ENCODE measurements at regions not wholly inside any gene's neighbourhood (a gene's known extent, or its start where the extent isn't known, plus 50 kb on each side); places are given as distances from the start of the nearest gene placed in this dataset.
"Not testable (repeated sequence)": the region's sequence is repeated elsewhere in the genome, so short reads cannot be mapped to it uniquely, and the experiment has no call there.

DNA sequence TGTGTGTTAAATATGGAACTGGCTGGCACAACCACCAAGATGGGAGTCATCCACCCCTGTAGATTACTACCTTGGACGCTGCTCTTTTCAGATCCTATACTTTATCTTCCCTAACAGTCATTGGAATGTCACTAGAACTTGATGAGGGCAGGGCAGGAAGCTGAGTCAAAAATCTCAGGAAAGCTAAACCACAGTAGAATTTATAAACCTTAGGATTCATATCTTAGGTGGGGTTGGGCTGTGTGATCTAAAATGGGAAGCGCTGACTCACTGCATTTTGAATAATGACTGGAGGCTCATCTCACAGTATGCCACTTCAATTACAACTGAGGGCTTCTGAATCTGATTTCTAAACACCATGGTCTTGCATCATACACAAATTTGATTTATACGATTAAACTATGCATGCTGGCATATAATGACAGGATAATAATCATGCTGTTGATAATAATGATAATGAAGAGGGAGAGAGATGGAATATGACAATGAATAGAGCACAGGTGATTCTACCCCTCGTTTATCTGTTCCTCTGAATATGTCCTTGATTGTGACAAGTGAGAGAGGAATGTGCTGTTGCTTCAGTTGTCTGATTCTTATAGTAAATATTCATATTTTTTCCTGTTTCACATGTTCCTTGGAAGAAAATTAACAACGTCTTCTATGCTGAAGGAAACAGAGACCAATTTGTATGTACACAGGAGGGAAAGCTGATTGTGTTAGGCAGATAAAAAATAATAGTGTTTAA lies 270.3 kb upstream of the HS3ST1 start:
- no peak for DNase-seq (ENCODE audit: low read depth)

DNA sequence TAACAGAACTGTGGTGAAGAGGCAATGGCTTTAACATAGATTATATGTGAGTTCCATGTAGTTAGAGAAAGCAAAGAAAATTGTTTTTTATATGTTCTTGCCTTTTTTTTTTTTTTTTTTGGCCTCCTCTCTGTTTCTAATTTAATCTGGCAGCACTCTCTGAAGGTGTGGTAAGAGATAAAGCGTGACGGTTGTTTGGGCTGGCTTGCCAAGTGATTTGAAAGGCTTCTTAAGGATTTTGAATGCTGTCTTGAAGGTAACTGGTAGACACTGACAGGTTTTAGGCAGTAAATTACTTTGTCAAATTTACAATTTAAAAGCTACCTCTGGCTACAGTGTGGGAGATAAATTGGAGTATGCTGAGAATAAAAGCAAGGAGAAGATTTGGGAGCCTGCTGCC lies 269.3 kb upstream of the HS3ST1 start:
- DNase-seq (ENCODE audit: low read depth) = no peak

DNA sequence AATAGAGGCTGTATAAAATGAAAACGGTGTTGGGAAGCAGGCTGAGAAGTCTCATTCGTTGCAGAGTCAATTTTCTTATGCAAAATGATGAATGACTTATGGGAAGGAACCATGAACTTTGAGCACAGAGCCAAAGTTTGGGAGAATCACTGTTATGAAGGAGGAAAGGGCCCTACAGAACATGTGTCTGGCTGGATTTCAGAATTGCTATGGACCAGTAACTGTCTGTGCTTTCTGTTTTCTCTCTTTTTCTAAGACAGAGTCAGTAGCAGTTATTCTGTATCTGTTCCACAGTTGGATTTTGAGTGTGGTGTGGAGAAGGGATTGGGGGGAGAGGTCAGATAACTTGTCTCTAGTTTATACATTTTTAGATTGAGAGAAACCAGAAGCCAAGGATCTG lies 265.0 kb upstream of the HS3ST1 start:
- no peak for DNase-seq (ENCODE audit: low read depth)

DNA sequence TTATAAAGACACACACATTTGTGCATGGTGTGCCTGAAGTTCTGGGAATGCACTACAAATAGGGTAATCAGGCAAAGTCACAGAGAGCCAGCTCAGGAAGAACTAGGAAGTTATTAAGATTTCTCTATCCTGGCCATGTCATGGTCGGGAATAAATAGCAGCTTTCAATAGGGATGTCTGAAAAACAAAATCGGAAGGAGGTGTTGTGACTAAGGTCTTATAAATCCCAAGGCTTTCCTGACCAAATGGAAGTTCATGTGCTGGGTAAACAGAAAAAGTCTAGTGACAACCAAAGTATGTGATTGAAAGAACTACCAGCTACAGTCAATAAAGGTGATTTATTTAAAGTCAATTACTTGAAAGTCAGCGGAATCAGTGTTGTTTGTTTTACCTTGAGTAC lies 262.5 kb upstream of the HS3ST1 start:
- DNase-seq (ENCODE audit: low read depth) = no peak

DNA sequence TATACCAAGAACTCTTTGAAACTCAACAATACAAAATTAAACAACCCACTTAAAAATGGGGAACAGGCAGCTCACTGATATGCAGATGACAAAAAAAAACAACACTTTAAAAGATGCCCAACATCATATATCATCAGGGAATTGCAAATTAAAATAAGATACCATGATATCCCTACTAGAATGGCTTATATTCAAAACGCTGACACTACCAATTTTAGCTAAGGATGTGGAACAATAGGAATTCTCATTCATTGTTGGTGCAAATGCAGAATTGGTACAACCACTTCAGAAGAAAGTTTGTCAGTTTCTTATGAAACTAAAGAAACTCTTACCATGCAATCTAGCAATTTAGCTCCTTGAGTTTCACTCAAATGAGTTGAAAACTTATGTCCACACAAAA lies 259.0 kb upstream of the HS3ST1 start:
- no peak for DNase-seq (ENCODE audit: low read depth)

DNA sequence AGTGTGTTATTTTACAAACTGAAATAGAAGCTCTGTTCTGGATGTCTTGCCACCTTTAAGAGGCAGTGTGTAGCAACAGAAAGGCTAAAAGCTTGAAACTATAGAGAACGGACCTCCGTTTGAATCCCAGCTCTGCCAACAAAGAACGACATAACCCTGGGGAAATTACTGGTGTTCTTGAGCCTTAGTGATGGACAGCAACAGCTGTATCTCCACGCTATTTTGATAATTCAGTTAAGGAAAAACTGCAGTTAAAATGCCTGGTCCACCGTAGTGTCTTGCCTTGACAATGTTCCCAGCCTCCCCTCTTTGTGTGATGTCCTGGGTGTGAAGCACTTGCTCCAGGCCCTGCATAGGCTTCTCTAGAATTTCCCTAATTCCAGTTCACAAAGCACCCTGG lies 256.8 kb upstream of the HS3ST1 start:
- DNase-seq (ENCODE audit: low read depth) = no peak

DNA sequence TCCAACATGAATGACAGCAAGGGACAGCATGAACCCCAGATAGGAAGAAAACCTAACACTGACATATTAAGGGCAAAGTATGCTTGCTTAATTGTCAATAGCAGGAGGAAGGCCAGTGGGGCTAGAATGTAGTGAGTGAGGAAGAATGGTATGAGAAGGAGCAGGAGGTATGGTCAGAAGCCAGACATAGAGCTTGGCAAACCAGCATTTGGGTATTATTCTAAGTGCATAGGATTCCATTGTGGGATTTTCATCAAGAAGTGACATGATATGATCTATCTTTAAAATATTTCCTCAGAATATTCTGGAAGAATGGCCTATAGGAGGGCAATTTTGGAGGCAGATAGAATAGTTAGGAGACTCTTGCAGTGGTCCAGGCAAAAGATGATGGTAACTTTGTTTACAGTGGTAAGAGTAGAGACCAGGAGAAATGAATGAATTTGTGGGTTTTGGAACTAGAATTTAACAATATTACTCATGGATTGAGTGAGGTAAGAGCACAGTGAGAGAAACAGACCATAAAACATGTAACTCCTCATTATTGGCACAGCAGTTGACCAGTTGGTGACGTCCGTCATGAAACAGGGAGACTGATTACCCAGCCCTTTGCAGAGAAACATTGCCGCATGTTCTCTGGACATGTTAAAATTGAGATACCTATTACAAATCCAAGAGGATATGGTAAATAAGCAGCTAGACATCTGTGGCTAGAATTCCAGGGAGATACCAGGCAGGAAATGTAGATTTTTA lies 246.5 kb upstream of the HS3ST1 start:
- DNase-seq (ENCODE audit: low read depth) = no peak

DNA sequence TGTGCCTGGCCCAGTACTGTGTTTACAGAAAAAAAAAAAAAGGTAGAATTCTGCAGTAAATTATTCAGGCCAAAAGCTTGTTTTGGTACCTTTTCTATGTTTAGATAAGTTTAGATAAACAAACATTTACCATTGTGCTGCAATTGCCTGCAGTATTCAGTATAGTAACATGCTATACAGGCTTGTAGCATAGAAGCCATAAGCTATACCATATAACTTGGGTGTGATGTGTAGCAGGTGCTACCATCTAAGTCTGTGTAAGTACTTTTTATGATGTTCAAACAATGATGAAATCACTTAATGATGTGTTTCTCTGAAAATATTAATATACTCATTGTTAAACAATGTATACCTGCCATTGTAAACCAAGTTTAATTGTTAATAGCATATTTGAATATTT lies 241.6 kb upstream of the HS3ST1 start:
- DNase-seq (ENCODE audit: low read depth) = no peak

DNA sequence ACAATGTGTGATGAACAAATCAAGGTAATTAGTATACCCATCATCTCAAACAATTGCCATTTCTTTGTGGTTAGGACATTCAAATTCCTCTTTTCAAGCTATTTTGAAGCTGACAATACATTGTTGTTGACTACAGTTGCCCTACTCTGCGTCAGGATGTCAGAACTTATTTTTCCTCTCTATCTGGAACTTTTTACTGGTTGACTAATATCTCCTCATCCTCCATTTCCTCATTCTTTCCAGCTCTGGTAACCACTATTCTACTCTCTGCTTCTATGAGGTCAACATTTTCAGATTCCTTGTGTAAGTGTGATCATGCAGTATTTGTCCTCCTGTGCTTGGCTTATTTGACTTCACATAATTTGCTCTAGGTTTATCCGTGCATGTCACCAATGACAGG lies 240.5 kb upstream of the HS3ST1 start:
- DNase-seq (ENCODE audit: low read depth) = no peak

DNA sequence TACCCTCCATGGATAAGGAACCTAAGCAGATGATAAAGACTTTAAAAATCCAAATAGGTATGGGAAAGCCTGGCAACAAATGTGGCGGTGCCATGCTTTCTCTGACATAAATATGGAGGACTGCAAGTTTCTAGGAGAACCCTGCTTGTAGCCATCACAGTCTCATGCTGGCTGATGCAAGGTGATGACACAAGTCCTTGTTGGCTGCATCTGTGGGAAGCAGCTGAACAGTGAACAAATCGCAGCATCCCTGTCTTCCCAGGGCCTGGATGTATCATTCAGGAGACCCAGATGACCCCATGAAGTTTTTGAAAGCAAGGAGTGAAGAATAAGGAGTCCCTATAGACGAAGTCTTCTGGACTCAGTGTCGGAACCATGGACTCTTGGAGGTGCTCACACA lies 234.4 kb upstream of the HS3ST1 start:
- DNase-seq (ENCODE audit: low read depth) = no peak

DNA sequence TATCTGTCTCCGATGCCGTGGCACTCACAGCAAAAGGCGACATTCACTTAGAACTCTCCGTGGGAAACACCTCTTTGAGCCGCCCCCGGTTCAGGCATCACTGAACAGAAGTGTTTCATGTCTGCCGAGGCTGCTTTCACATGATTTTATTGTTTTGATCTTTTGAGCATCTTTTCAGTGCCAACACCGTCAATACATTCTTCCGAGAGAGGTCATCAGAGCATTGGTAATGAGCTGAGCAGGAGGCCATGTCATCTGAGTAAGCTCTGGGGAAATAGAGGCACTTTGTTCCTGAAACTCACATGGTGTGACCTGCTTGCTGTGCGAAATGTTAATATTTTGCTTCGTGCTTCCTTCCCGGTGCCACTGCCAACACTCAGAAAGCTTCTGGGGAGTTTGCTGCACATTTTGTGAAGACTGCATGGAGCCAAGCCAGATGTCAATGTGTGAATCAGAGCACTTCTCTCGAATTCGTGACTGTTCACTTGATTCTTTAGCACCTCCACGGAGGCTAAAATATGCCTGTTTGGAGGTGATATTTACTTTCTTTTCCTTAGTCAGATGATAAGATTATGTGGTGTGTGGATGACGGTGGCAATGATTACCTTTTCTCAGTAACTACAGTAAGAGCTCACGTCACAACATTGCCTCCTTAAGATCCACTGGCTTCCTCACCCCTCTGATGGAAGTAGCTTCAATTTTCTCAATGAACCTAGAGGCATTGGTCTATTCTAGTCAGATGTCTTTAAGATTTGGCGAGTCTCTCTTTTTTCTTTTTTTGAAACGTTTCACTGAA lies 222.3 kb upstream of the HS3ST1 start:
- no peak for DNase-seq (ENCODE audit: low read depth)

DNA sequence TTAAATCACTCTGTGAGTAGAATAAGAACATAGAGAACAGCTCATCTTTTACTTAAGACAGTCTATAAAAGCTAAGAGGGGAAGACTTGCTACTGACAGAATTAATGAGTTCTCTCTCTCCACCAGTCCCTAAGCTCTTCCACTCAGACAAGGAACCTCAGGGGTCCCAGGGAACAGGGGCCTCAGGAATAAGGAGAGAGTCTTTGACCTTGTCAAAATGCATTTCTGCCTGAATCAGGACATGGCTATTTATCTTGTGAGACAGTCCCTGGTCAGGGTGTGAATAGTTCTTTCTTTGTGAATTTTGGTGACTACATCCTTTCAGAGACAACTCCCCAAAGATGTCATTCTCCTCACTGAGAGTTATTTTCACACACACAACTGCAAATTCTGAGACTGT lies 218.7 kb upstream of the HS3ST1 start:
- no peak for DNase-seq (ENCODE audit: low read depth)

DNA sequence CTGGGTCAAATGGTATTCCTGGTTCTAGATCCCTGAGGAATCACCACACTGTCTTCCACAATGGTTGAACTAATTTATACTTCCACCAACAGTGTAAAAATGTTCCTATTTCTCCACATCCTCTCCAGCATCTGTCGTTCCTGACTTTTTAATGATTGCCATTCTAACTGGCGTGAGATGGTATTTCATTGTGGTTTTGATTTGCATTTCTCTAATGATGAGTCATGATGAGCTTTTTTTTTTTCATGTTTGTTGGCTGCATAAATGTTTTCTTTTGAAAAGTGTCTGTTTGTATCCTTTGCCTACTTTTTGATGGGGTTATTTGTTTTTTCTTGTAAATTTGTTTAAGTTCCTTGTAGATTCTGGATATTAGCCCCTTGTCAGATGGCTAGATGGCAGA lies 214.4 kb upstream of the HS3ST1 start:
- DNase-seq (ENCODE audit: low read depth) = not testable (repeated sequence)

DNA sequence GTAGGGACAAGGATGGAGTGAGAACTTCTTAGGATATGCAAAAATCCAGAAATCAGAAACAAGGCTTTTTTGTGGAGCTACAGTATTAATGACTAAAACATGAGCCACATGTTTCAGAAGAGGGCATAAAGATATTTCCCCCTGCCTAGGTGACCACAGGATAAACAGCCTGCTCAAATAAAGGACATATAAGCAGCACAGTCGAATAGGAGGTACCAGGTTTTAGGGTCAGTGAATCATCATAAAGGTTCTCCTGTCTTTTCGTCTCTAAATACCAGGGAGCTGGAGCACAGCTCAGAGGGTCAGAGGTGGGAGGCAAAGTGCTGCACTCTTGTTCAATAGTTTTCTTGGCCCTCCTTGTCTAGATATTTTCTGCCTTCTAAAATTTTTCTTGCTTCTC lies 211.9 kb upstream of the HS3ST1 start:
- DNase-seq (ENCODE audit: low read depth) = no peak

DNA sequence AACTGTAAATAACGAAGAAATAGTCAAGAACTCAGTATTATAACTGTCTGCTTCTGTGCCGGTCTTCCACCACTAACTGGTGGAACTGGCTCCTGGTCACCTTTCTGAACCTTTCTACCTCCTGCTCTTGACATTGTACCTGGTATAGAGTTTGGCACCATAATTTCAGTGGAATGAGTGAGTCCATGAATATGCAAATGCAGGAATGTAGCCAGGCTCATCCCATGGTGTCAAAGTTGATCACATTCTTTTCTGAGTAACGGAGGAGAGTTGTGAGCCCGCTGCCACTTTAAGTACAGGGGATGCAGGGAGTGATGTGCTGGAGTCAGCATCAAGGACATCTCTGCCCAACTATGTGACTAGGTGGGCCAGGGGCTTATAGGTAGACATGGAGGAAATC lies 207.9 kb upstream of the HS3ST1 start:
- DNase-seq (ENCODE audit: low read depth) = no peak

DNA sequence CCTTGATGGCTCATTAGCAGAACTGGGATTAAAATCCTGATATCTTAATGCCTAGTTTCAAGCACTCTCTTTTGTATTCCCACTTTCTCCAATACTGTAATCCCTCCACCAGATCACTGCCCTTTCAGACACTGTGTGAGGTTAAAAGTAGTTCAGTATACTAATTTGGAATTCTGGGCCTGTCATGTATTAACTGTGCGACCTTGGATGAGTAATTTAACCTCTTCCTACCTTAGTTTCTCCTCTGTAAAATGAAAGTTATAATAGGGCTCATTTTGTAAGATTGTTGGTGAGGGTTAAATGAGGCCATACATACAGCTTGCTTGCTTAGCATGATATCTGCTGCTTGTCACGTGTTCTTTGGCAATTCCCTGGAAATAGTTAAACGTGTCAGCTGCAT lies 207.3 kb upstream of the HS3ST1 start:
- DNase-seq (ENCODE audit: low read depth) = no peak

DNA sequence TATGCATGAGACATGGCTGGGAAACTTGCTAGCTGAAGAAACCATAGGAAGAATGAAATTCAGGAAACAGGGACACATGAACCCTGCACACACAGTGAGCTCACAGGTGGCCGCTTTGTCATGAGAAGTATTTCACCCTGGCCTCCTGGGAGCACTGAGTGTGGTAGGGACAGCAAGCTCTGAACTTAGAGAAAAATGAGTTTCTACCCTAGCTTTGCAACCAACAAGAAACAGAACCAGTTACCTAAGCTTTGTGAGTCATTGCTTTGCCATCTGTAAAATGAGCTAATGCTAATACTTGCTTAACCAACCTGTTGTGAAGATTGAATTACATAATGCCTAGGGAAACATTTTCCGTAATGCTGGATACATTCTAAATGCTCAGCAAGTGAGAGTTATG lies 206.6 kb upstream of the HS3ST1 start:
- no peak for DNase-seq (ENCODE audit: low read depth)

DNA sequence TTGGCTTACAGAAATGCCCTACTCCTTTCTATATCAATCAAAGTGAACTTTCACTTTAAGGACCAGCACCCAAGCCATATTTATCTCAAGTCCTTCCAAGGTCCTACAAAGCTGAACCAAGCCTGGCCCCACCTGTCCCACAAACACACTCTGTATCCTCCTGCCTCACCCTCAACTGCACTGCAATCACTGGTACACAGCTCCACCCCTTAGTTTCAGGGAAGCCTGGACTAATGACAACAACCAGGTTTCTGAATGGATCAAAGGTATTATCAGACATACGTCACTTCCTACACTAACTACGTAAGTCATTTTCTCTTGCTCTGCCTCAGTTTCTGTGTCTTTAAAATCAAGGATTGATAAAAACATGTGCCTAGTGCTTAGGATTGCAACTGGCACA lies 205.6 kb upstream of the HS3ST1 start:
- DNase-seq (ENCODE audit: low read depth) = no peak

DNA sequence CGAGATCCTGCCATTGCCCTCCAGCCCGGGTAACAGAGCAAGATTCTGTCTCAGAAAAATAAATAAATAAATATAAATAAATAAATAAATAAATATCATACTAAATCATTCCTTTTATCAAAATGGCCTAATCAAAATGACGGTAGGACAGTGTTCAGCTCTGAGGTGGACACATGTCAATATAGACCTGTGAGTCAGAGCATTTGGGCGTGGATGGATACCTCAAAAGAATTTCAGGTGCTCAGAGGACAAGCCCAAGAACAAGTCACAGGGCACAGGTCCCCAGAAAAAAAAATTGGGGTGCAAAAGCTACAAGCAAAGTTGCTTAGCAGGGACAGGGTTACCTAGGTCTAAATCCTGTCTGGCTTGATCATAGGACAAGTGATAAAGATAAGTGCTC lies 204.7 kb upstream of the HS3ST1 start:
- no peak for DNase-seq (ENCODE audit: low read depth)

DNA sequence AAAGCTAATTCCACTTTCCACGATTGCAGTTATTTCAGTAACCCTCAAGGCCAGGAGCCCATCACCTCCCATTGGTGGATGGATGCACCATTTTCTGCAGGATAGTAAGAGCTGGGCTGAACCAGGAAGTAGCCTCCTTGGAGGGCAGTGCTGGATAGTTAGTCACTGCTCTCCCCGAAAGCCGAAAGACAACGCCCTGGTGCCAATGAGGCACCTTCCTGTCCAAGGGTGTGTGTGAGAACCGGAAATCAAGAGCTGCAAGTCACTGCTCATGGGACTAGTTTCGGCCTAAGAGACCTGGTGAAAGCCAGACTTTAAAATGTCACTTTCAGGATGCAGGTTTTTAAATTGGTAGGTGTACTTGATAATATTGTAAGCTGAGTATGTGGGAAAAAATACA lies 203.8 kb upstream of the HS3ST1 start:
- DNase-seq (ENCODE audit: low read depth) = no peak

DNA sequence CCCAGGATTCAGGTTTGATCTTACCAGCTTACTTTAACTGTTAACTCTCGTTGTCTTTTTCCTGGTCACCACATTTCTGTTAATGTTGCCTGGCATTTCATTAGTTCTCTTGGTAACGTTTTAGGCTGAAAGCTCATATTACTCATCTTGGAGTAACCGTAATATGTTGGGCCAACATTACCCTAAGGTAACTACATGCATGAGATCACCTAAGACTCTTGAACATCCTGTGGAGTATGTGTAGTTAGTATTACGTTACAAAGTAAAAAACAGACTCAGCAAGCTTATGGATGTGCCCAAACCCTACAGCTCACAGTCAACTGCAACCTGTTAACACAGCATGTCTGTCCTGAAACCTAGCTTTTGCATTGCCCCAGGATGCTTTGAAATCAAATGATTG lies 203.3 kb upstream of the HS3ST1 start:
- DNase-seq (ENCODE audit: low read depth) = no peak

DNA sequence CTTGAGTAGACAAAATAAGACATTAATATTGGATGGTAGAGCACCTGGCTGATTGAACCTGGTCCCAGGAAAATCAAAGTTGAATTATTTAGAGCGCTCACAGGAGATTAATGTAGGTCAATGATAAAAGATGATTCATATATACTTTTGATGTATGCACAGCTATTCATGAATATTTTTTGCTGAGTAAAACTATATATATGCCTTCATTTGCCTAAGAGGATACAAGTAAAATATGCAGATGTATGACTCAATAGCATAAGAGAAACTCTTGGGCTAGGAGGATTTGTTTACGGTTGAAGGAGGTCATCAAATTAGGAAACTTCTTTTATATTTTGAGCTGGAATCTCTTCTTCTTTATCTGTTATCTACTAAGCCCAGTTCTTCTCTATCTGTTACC lies 202.7 kb upstream of the HS3ST1 start:
- DNase-seq (ENCODE audit: low read depth) = no peak

DNA sequence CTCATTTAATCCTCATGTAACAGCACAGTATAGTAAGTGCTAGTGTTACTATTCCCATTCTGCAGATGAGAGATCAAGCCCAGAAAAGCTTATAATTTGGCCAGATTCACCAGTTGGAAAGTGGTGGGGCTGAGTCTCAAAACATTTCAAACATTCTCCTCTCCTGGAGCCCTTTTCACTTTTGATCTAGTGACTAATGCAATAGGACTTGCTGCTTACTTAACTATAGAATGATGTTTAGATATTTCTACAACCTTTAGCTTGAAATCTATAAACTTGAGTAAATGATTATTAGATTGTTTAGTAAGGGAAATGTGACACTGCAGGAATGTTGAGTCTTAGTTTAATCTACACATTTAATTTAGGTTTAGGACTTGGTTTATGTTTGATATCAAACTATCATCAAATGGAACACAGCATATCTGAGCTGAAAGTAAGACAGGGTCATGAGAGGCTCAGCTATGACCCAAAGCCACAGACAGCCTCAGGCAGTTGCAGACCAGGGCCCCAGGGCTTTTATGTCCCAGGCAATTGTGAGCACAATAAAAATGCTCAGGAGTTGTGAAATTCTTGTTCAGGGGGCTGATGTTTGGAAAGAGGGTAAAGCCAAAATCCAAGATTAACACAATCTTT lies 199.5 kb upstream of the HS3ST1 start:
- no peak for DNase-seq (ENCODE audit: low read depth)
